Adrenal gland (tissue), 5 donors: ENCODE measurements at regions not wholly inside any gene's neighbourhood (a gene's known extent, or its start where the extent isn't known, plus 50 kb on each side); places are given as distances from the start of the nearest gene placed in this dataset.

Experiments used
- CTCF ChIP-seq, 6 experiments: fragments of 450-650 bp in 4 of 6; fragments of 200-600 bp in 2 of 6; sonication (generic) in 1 of 6; IDR thresholded peaks; 1 replicate in 5 of 6; 2 replicates in 1 of 6; pipeline versions ENCODE4 v1.5.1 to v1.8.0; 2016 to 2021; ENCODE audit warnings: antibody characterized with exemption in 6 of 6, mild to moderate bottlenecking in 2 of 6, moderate library complexity in 1 of 6
- POLR2A ChIP-seq, 2 donors: fragments of 450-650 bp; IDR thresholded peaks; one replicate each; pipeline ENCODE4 v1.6.1; 2017; ENCODE audit warnings: antibody characterized with exemption in 2 of 2, mild to moderate bottlenecking in 2 of 2, moderate library complexity in 1 of 2
- donor health status: DM: no; HTN: no; CAD: no.

GRCh38 chr20:62576815-62577489, 65.4 kb upstream of the SLCO4A1 start:
- TF ChIP-seq POLR2A (IDR thresholded peaks at IDR 0.05) (no peak), CTCF (IDR thresholded peaks at IDR 0.05) (no peak)
